ENCODE measurements at regions not wholly inside any gene's neighbourhood (a gene's known extent, or its start where the extent isn't known, plus 50 kb on each side); places are given as distances from the start of the nearest gene placed in this dataset.
"Not testable (repeated sequence)": the region's sequence is repeated elsewhere in the genome, so short reads cannot be mapped to it uniquely, and the experiment has no call there.

GRCh38 chr5:126124706-126125345 lies 298.4 kb upstream of the GRAMD2B start:
- H3K4me3 ChIP-seq (ENCODE audit: low read depth, low read length): no peak overlapping the region

GRCh38 chr5:126125407-126125806 lies 297.8 kb upstream of the GRAMD2B start:
- no peak overlapping the region for H3K4me3 ChIP-seq (ENCODE audit: low read depth, low read length)

- H3K4me3 ChIP-seq (ENCODE audit: low read depth, low read length): no peak overlapping the region
Observed at GRCh38 chr5:126126574-126126973, 296.6 kb upstream of the GRAMD2B start.

DNA sequence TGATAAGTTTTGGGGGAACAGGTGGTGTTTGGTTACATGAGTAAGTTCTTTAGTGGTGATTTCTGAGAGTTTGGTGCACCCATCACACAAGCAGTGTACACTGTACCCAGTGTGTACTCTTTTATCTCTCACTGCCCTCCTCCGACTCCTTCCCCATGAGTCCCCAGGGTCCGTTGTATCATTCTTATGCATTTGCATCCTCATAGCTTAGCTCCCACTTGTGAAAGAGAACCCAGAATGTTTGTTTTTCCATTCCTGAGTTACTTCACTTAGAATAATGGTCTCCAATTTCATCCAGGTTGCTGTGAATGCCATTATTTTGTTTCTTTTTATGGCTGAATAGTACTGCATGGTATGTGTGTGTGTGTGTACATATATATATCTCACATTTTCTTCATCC lies 295.8 kb upstream of the GRAMD2B start:
- not testable (repeated sequence) for H3K4me3 ChIP-seq (ENCODE audit: low read depth, low read length)

- no peak overlapping the region for H3K4me3 ChIP-seq (ENCODE audit: low read depth, low read length)
Observed at GRCh38 chr5:126129431-126129830, 293.8 kb upstream of the GRAMD2B start.

DNA sequence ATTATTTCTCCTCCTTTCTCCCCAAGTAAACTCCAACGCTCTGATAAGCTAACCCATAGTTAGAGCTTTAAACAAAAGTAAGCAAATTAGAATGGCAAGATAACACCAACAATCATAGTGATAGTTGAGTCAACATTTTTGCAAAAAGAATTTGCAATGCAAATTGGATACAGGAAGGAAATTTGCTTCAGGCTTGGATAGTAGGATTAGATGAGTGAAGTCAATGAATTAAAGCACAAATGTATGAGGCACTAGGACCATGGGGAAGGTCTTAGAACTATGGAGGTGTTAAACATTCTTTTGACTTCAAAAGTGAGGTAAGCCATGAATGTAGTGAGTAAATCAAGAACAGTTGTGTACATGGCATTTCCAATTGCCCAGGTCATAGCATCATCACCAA lies 289.8 kb upstream of the GRAMD2B start:
- no peak overlapping the region for H3K4me3 ChIP-seq (ENCODE audit: low read depth, low read length)

GRCh38 chr5:126137891-126138280 lies 285.3 kb upstream of the GRAMD2B start:
- no peak overlapping the region for H3K4me3 ChIP-seq (ENCODE audit: low read depth, low read length)

DNA sequence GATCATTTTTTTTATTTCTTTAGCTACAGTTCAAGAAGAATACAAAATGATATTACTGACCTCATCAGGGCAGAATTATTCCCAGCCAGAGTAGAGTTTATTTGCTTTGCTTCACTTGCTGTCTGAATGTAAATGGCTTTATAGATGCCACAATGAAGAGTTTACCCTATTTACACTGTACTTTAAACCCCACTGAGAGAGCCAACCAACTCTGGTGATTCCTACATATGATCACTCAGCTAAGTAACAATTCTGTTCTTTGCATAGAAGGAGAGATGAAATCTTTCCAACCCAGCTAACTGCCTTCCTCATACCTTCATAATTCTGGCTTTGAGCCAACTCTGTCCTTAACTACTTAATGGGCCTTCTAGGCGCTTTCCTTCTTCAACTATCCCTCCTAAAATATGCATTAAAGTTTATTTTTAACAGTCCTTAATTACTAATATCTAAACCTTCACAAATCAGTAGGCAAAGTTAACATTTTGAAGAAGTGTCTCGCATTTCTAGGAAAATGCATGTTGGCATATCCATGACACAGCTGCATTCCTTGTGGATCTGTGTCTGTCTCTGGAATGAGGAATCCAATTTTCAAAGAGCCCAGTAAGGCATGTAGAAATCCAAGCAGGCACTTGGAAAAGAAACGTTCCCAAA lies 284.8 kb upstream of the GRAMD2B start:
- H3K4me3 ChIP-seq (ENCODE audit: low read depth, low read length): no peak overlapping the region

DNA sequence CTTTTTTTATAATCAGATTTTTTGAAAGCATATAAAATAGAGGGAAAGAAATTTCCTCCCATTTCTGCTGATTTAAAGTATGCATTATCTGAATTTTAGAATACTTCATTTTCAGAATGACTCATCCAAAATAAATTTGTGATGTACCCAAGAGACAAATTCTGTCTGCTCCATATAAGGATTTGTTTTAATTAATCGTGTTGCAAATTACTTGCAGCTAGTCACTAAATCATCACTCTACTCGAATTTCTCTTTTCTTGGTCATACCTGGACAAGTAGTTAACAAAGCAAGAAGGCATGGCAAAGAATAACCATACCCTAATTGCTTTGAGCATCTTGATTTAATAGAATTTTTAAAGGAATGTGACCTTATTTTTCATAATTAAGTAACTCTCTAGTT lies 284.1 kb upstream of the GRAMD2B start:
- H3K4me3 ChIP-seq (ENCODE audit: low read depth, low read length): no peak overlapping the region

GRCh38 chr5:126139773-126140172 lies 283.4 kb upstream of the GRAMD2B start:
- no peak overlapping the region for H3K4me3 ChIP-seq (ENCODE audit: low read depth, low read length)

- H3K4me3 ChIP-seq (ENCODE audit: low read depth, low read length): no peak overlapping the region
Observed at GRCh38 chr5:126143622-126144021, 279.6 kb upstream of the GRAMD2B start.

DNA sequence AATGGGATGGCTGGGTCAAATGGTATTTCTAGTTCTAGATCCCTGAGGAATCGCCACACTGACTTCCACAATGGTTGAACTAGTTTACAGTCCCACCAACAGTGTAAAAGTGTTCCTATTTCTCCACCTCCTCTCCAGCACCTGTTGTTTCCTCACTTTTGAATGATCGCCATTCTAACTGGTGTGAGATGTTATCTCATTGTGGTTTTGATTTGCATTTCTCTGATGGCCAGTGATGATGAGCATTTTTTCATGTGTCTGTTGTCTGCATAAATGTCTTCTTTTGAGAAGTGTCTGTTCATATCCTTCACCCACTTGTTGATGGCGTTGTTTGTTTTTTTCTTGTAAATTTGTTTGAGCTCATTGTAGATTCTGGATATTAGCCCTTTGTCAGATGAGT lies 272.9 kb upstream of the GRAMD2B start:
- H3K4me3 ChIP-seq (ENCODE audit: low read depth, low read length): not testable (repeated sequence)

DNA sequence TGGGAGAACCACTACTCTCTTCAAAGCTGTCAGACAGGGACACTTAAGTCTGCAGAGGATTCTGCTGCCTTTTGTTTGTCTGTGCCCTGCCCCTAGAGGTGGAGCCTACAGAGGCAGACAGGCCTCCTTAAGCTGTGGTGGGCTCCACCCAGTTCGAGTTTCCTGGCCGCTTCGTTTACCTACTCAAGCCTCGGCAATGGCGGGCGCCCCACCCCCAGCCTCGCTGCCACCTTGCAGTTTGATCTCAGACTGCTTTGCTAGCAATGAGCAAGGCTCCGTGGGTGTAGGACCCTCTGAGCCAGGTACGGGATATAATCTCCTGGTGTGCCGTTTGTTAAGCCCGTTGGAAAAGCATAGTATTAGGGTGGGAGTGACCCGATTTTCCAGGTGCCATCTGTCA lies 267.9 kb upstream of the GRAMD2B start:
- H3K4me3 ChIP-seq (ENCODE audit: low read depth, low read length): not testable (repeated sequence)

GRCh38 chr5:126166368-126166767 lies 256.8 kb upstream of the GRAMD2B start:
- H3K4me3 ChIP-seq (ENCODE audit: low read depth, low read length): no peak overlapping the region

DNA sequence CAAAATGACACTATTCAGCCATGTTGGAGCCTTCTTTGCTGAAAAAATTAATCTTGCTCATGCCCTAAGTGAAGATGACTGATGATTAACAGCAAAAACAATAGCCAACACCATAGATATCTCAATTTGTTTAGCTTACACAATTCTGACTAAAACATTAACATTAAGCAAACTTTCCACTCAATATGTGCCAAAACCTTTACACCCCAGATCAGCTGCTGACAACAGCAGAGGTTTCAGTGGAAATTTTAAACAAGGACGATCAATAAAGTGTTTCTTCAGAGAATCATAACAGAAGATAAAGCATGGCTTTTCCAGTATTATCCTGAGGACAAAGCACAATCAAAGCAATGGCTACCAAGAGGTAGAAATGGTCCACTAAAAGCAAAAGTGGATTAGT lies 254.4 kb upstream of the GRAMD2B start:
- no peak overlapping the region for H3K4me3 ChIP-seq (ENCODE audit: low read depth, low read length)

- H3K4me3 ChIP-seq (ENCODE audit: low read depth, low read length): no peak overlapping the region
Observed at GRCh38 chr5:126171916-126172315, 251.3 kb upstream of the GRAMD2B start.

DNA sequence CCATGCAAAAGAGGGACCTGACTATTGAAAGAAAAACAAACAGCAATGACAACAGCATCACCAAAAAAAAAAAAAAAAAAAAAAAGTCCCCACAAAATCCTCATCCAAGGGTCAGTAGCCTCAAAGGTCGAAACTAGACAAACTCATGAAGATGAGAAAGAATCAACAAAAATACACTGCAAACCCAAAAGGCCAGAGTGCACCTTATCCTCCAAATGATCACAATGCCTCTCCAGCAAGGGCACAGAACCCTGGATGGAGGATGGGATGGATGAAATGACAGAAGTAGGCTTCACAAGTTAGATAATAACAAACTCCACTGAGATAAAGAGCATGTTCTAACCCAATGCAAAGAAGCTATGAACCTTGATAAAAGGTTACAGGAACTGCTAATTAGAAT lies 250.4 kb upstream of the GRAMD2B start:
- no peak overlapping the region for H3K4me3 ChIP-seq (ENCODE audit: low read depth, low read length)

GRCh38 chr5:126178521-126178920 lies 244.7 kb upstream of the GRAMD2B start:
- no peak overlapping the region for H3K4me3 ChIP-seq (ENCODE audit: low read depth, low read length)

GRCh38 chr5:126182971-126183695 lies 240.1 kb upstream of the GRAMD2B start:
- H3K4me3 ChIP-seq (ENCODE audit: low read depth, low read length): no peak overlapping the region

DNA sequence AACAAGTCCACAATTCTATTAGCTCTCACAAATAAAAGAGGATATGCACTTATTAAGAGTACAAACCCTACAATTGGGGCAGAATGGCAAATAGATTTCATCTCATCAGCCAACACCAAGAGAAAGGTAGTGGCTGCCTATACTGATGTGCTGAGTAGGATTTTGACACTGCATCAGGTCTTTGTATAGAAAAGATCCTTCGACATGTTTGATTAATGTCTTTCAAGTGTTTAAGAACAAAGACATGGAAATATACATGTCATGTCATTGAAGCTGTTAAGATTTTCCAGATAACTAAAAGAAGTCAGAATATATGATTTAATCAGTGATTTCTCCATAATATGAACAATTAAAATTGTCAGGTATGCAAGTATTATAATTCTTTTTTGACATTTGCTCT lies 238.7 kb upstream of the GRAMD2B start:
- H3K4me3 ChIP-seq (ENCODE audit: low read depth, low read length): no peak overlapping the region

GRCh38 chr5:126186210-126186609 lies 237.0 kb upstream of the GRAMD2B start:
- no peak overlapping the region for H3K4me3 ChIP-seq (ENCODE audit: low read depth, low read length)

DNA sequence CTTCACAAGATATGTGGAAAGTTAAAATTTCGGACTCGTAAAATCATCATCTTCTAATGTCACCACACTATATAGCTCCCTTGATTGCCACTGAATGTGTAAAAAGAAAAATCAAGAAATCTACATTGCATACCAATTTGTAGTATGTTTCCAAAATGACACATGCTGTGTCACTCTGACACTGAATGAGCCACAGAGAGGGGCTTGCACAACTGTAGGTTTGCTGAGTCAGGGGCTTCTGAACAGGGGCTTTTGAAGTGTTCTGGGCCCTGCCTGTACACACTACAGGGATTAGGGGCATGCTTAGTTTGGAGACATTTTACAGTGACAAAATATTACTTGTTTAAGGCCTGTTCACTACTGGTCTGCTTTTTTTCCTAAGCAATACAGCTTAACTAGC lies 234.4 kb upstream of the GRAMD2B start:
- no peak overlapping the region for H3K4me3 ChIP-seq (ENCODE audit: low read depth, low read length)

Measured in iPS-11a (cell line).